ENCODE measurements at regions not wholly inside any gene's neighbourhood (a gene's known extent, or its start where the extent isn't known, plus 50 kb on each side); places are given as distances from the start of the nearest gene placed in this dataset.

GRCh38 chr2:18368008-18368407 is 192.4 kb downstream of the RDH14 start:
- no peaks in the 10 kb centered on the region for H3K4me1 ChIP-seq (ENCODE audit: control insufficient read depth in 4 of 4, insufficient read depth in 4 of 4, low read length in 3 of 4)
- no peak overlapping the region for H3K4me3 ChIP-seq (ENCODE audit: low read depth in 1 of 3, low read length in 3 of 3)
- 87% methylated on average over 2 of the region's 2 CpGs for WGBS
- peaks cover 0 to 2% (median 0%) of the 10 kb centered on the region in 4 donors for H3K27me3 ChIP-seq (ENCODE audit: control insufficient read depth in 4 of 4, insufficient read depth in 4 of 4, low read length in 3 of 4)
- no peaks in the 10 kb centered on the region for H3K36me3 ChIP-seq (ENCODE audit: control insufficient read depth in 4 of 4, insufficient read depth in 3 of 4, low read depth in 1 of 4, low read length in 3 of 4)
- DNase-seq (ENCODE audit: low spot score): no peak
- no peak overlapping the region for H3K27ac ChIP-seq (ENCODE audit: low read depth in 1 of 2, low read length in 2 of 2)
- H3K9ac ChIP-seq (ENCODE audit: low read depth in 1 of 2, low read length in 2 of 2): no peak overlapping the region
- TF ChIP-seq, protein P1, sequence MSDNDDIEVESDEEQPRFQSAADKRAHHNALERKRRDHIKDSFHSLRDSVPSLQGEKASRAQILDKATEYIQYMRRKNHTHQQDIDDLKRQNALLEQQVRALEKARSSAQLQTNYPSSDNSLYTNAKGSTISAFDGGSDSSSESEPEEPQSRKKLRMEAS (IDR thresholded peaks at IDR 0.05): no peak
- TF ChIP-seq RXRA (IDR thresholded peaks at IDR 0.05) (no peak), GABPA (IDR thresholded peaks at IDR 0.05 in 1 of 2, conservative IDR thresholded peaks at IDR 0.05 in 1 of 2) (no peak), REST (IDR thresholded peaks at IDR 0.05) (no peak), RAD21 (IDR thresholded peaks at IDR 0.05) (no peak), FOXA2 (IDR thresholded peaks at IDR 0.05) (no peak), NR2F2 (IDR thresholded peaks at IDR 0.05) (no peak), JUND (IDR thresholded peaks at IDR 0.05) (no peak), SP1 (IDR thresholded peaks at IDR 0.05) (no peak), FOXA1 (IDR thresholded peaks at IDR 0.05) (no peak), TAF1 (conservative IDR thresholded peaks at IDR 0.05) (no peak), EGR1 (IDR thresholded peaks at IDR 0.05; ENCODE audit: low read depth in 2 of 2) (no peak), HNF4A (conservative IDR thresholded peaks at IDR 0.05) (no peak), HNF4G (IDR thresholded peaks at IDR 0.05) (no peak), YY1 (IDR thresholded peaks at IDR 0.05) (no peak)
- TF ChIP-seq, protein P2, sequence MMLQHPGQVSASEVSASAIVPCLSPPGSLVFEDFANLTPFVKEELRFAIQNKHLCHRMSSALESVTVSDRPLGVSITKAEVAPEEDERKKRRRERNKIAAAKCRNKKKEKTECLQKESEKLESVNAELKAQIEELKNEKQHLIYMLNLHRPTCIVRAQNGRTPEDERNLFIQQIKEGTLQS (IDR thresholded peaks at IDR 0.05): no peak
- TF ChIP-seq, protein P3, sequence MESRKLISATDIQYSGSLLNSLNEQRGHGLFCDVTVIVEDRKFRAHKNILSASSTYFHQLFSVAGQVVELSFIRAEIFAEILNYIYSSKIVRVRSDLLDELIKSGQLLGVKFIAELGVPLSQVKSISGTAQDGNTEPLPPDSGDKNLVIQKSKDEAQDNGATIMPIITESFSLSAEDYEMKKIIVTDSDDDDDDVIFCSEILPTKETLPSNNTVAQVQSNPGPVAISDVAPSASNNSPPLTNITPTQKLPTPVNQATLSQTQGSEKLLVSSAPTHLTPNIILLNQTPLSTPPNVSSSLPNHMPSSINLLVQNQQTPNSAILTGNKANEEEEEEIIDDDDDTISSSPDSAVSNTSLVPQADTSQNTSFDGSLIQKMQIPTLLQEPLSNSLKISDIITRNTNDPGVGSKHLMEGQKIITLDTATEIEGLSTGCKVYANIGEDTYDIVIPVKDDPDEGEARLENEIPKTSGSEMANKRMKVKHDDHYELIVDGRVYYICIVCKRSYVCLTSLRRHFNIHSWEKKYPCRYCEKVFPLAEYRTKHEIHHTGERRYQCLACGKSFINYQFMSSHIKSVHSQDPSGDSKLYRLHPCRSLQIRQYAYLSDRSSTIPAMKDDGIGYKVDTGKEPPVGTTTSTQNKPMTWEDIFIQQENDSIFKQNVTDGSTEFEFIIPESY (IDR thresholded peaks at IDR 0.05): no peak
- TF ChIP-seq, protein P4, sequence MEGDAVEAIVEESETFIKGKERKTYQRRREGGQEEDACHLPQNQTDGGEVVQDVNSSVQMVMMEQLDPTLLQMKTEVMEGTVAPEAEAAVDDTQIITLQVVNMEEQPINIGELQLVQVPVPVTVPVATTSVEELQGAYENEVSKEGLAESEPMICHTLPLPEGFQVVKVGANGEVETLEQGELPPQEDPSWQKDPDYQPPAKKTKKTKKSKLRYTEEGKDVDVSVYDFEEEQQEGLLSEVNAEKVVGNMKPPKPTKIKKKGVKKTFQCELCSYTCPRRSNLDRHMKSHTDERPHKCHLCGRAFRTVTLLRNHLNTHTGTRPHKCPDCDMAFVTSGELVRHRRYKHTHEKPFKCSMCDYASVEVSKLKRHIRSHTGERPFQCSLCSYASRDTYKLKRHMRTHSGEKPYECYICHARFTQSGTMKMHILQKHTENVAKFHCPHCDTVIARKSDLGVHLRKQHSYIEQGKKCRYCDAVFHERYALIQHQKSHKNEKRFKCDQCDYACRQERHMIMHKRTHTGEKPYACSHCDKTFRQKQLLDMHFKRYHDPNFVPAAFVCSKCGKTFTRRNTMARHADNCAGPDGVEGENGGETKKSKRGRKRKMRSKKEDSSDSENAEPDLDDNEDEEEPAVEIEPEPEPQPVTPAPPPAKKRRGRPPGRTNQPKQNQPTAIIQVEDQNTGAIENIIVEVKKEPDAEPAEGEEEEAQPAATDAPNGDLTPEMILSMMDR (IDR thresholded peaks at IDR 0.05; ENCODE audit: low read depth, low read length, missing input control): no peak
- no peaks in the 10 kb centered on the region for H3K9me3 ChIP-seq (ENCODE audit: control insufficient read depth in 4 of 4, low read length in 3 of 4)

All from liver (tissue), 8 donors.